Erythroblast (primary cell): ENCODE measurements at regions not wholly inside any gene's neighbourhood (a gene's known extent, or its start where the extent isn't known, plus 50 kb on each side); places are given as distances from the start of the nearest gene placed in this dataset.

Experiments
- GATA1 ChIP-seq: IDR thresholded peaks from 2 replicates; pipeline ENCODE4 v1.6.1; 2011; ENCODE audit warnings: low read depth, mild to moderate bottlenecking, control low read depth, low read length, moderate library complexity
- POLR2A ChIP-seq: IDR thresholded peaks from 2 replicates; pipeline ENCODE4 v1.6.1; 2011; ENCODE audit warnings: mild to moderate bottlenecking, low read length

- TF ChIP-seq POLR2A (no peak), GATA1 (no peak)
Measured at GRCh38 chr12:23193552-23193951, 568.6 kb downstream of the ETNK1 start.
